ENCODE measurements at regions not wholly inside any gene's neighbourhood (a gene's known extent, or its start where the extent isn't known, plus 50 kb on each side); places are given as distances from the start of the nearest gene placed in this dataset.

GRCh38 chr7:84684836-84685480 lies 490.4 kb upstream of the SEMA3A start:
- no peak overlapping the region for H3K9ac ChIP-seq (ENCODE audit: low read length)
- intact Hi-C loops (cut with micrococcal nuclease), result no loop called here
- H3K4me3 ChIP-seq (replicated peaks in 1 of 2; ENCODE audit: low read depth in 1 of 2, low read length in 2 of 2), result no peak overlapping the region
- H3K9me2 ChIP-seq (ENCODE audit: insufficient read depth), result no peaks in the 10 kb centered on the region
- ATAC-seq, result no peak
- H3K79me2 ChIP-seq (ENCODE audit: insufficient read depth, low read length), result no peaks in the 10 kb centered on the region
- H4K20me1 ChIP-seq (ENCODE audit: insufficient read depth), result no peaks in the 10 kb centered on the region
- TF ChIP-seq, protein P1, sequence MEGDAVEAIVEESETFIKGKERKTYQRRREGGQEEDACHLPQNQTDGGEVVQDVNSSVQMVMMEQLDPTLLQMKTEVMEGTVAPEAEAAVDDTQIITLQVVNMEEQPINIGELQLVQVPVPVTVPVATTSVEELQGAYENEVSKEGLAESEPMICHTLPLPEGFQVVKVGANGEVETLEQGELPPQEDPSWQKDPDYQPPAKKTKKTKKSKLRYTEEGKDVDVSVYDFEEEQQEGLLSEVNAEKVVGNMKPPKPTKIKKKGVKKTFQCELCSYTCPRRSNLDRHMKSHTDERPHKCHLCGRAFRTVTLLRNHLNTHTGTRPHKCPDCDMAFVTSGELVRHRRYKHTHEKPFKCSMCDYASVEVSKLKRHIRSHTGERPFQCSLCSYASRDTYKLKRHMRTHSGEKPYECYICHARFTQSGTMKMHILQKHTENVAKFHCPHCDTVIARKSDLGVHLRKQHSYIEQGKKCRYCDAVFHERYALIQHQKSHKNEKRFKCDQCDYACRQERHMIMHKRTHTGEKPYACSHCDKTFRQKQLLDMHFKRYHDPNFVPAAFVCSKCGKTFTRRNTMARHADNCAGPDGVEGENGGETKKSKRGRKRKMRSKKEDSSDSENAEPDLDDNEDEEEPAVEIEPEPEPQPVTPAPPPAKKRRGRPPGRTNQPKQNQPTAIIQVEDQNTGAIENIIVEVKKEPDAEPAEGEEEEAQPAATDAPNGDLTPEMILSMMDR (IDR thresholded peaks at IDR 0.05 in 2 of 3, conservative IDR thresholded peaks at IDR 0.05 in 1 of 3; ENCODE audit: borderline replicate concordance in 1 of 3, insufficient read depth in 1 of 3, low read depth in 2 of 3, low read length in 2 of 3), result no peak
- no peak for TF ChIP-seq ZBTB33 (IDR thresholded peaks at IDR 0.05; ENCODE audit: extremely low read depth, insufficient replicate concordance, low read length)
- no peak for TF ChIP-seq FOSL1 (IDR thresholded peaks at IDR 0.05; ENCODE audit: low read depth)
- TF ChIP-seq EZH2phosphoT487 (IDR thresholded peaks at IDR 0.05; ENCODE audit: borderline replicate concordance), result no peak
- no peak for TF ChIP-seq SP1 (IDR thresholded peaks at IDR 0.05; ENCODE audit: low read depth)
- TF ChIP-seq CBX3 (IDR thresholded peaks at IDR 0.05; ENCODE audit: low read depth), result no peak
- no peak for TF ChIP-seq EZH2 (IDR thresholded peaks at IDR 0.05)
- no peak for TF ChIP-seq JUND (IDR thresholded peaks at IDR 0.05)
- no peak for TF ChIP-seq REST (IDR thresholded peaks at IDR 0.05; ENCODE audit: low read depth)
- TF ChIP-seq MAX (IDR thresholded peaks at IDR 0.05), result no peak
- no peak for TF ChIP-seq SIN3A (IDR thresholded peaks at IDR 0.05; ENCODE audit: low read depth)
- TF ChIP-seq EGR1 (IDR thresholded peaks at IDR 0.05; ENCODE audit: low read depth), result no peak
- no peak for TF ChIP-seq YY1 (IDR thresholded peaks at IDR 0.05; ENCODE audit: extremely low read depth, insufficient replicate concordance, low read depth, low read length)
- RAD21 ChIA-PET (ENCODE audit: low non-redundant PET in 1 of 2, low total read pairs in 2 of 2, uncharacterized antibody in 2 of 2, unreplicated experiment in 2 of 2), result no interaction called here
- H2AFZ ChIP-seq (ENCODE audit: low read depth, low read length, poor library complexity, severe bottlenecking), result peak overlapping the region; percentile 25
- no peaks in the 10 kb centered on the region for H3K9me3 ChIP-seq (ENCODE audit: control insufficient read depth in 1 of 2, insufficient read depth in 1 of 2, low read depth in 1 of 2, low read length in 2 of 2)
- H3K27ac ChIP-seq (ENCODE audit: low read depth, low read length), result no peak overlapping the region
- no peak for DNase-seq (ENCODE audit: low read depth, low spot score)
- no TSS peak for BruUV-seq (replicated peaks)
- POLR2A ChIA-PET, result no interaction called here
- H3K27me3 ChIP-seq (ENCODE audit: insufficient read depth, low read length), result no peaks in the 10 kb centered on the region
- no peaks in the 10 kb centered on the region for H3K36me3 ChIP-seq (ENCODE audit: control insufficient read depth in 1 of 2, insufficient read depth in 2 of 2, low read length in 2 of 2)
- CTCF ChIA-PET, result interaction anchor here (1.0 kb wide), 1 partner anchor 9 kb away, joined by 3 read pairs; no protein-coding TSS in a partner anchor
- H3K4me1 ChIP-seq (ENCODE audit: control insufficient read depth in 1 of 2, insufficient read depth in 2 of 2, low read length in 2 of 2), result no peaks in the 10 kb centered on the region
- no peak overlapping the region for H3K4me2 ChIP-seq (ENCODE audit: low read length)

Data from HCT116 (cell line).